ENCODE measurements at regions not wholly inside any gene's neighbourhood (a gene's known extent, or its start where the extent isn't known, plus 50 kb on each side); places are given as distances from the start of the nearest gene placed in this dataset.

DNA sequence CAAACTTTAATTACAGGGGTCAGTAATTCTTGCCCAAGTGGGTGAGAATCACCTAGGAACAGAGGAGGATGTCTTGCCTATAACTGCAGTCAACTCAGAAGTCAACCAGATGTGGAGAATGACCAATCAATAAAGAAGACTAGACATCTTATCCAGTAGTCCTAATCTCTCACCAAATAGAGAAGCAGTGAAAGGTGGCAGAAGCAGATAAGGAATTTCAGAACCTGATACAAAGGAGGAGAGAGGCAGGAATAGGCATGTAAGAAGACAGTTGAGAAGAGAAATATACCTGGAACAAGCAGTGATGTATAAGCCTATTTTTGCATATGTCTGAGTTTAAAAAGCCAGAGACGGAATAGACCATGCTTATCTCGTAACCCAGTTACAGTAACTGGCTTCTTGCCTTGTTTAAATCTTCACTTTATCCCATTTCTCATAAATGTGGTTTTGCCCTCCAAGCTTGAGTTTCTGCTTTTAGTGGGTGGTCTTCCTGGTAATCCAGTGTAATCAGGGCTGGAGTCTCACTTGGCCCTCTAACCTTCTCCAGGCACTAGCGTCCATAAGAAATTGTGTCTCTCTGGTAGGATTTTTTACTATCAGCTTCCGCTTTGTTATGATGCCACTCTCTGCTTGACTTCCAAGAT lies 401.0 kb downstream of the SUCLG1 start:
- TF ChIP-seq POLR2A (IDR thresholded peaks at IDR 0.05) = no peak
- TF ChIP-seq, protein P1, sequence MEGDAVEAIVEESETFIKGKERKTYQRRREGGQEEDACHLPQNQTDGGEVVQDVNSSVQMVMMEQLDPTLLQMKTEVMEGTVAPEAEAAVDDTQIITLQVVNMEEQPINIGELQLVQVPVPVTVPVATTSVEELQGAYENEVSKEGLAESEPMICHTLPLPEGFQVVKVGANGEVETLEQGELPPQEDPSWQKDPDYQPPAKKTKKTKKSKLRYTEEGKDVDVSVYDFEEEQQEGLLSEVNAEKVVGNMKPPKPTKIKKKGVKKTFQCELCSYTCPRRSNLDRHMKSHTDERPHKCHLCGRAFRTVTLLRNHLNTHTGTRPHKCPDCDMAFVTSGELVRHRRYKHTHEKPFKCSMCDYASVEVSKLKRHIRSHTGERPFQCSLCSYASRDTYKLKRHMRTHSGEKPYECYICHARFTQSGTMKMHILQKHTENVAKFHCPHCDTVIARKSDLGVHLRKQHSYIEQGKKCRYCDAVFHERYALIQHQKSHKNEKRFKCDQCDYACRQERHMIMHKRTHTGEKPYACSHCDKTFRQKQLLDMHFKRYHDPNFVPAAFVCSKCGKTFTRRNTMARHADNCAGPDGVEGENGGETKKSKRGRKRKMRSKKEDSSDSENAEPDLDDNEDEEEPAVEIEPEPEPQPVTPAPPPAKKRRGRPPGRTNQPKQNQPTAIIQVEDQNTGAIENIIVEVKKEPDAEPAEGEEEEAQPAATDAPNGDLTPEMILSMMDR (IDR thresholded peaks at IDR 0.05) = no peak

All from ovary (tissue), 3 donors.